NK-92 treated with Interleukin-12 subunit alpha and Interleukin-12 subunit beta, amount 100 ng/mL, for 24 hours (cell line): ENCODE measurements at regions not wholly inside any gene's neighbourhood (a gene's known extent, or its start where the extent isn't known, plus 50 kb on each side); places are given as distances from the start of the nearest gene placed in this dataset.
A peak's percentile ranks its signal among the peaks of the same experiment; 100 is the strongest.

Experiments used
- DNase-seq: peaks from one replicate; lab custom pipeline; 2025; lab: John Stamatoyannopoulos, UW

DNA sequence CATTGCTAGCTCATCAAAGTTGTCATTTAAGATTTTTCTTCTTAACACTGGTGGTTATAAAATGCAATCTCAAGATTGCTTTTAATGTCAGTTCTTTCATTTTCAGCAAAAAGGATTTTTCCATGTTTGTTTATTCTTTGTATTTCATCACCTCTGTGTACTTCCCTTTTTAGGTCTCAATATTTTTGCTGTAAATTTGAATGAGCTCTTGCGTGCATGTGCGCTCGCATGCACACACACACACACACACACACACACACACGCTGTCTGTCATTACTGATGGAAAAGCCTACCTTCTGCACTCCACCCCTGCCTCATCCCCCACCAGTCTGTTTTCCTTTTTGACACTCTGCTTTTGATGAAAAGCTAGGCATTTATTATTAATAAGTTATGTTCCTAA is 85.3 kb upstream of the FYN start:
- no peak for DNase-seq

DNA sequence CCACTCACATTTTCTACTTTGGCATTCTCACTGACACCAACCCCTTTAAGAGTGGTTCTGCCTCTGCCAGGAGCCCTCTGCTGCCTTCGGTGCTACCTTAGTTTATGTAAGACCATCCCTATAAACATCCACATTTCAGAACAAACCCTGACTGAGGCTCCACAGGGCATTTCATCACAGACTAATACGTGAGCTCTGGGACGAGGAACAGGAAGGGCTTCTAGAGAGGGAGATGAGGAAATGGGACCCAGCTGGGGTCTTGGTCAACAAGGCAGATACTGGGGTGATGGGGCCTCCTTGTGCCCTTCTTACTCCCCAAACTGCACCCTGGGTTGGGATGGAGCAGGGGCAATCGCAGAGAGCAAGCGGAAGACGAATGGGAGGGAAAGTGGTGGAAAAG is 86.5 kb upstream of the FYN start:
- DNase-seq, result no peak

DNA sequence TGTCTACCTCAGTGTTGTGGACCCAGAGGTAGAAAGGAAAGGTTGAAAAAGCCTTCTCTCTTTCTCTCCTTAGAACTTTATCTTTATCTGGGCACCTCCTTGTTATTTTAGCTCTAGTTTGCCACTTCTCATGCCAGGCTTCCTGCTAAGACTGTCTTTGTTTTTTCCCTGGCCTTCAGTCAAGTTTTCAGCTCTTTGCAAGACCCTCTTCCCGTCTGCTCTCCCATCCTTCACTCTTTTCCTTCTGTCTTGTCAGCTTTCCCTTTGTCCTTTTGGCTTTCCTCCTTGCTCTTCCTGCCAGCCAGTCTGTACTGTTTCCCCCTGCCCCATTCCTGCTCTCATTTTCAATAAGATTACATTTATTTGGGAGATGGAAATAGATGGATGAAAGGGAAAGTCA is 86.8 kb upstream of the CCN6 start:
- no peak for DNase-seq

DNA sequence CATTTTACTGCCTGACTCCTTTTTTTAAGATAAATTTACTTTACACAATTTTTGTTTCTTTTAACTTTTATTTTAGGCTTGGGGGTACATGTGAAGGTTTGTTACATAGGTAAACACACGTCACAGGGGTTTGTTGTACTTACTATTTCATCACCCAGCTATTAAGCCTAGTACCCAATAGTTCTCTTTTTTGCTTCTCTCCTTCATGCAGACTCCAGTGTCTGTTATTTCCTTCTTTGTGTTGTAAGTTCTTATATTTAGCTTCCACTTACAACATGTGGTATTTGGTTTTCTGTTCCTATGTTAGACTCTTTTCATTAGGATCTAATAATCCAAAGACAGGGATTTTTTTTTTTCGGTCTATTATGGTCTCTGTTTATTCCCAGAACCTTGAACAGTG is 83.5 kb upstream of the CCN6 start:
- no peak for DNase-seq

DNA sequence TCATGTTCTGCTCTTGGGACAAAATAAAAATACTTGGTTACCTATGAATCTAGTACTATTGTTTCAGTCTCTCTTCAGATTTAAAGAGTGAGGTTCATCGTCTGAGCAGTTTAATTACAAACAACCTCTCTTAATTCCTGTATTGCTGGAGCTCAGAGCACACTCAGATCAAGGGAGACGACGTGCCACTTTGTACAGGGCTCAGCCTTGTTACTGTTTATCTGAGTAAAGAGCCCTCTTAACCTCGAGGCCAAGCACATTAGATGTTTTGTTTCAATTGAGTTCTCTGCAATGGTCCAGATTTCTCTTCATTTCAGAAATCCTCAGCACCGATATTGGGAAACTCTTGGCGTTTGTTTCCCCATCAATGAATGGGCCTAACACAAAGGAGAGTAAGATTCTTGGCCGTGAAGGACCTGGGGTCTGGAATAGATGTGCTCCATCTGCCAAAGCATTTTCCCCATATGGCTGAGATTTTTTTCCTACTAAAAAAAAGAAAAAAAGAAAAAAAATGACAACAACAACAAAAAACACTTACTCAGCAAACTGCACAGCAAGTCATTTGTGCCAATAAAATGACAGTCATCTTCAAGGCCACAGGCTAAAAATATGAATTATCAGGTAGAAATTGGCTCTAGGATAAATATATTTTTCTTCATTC is 82.6 kb upstream of the CCN6 start:
- DNase-seq, result no peak

DNA sequence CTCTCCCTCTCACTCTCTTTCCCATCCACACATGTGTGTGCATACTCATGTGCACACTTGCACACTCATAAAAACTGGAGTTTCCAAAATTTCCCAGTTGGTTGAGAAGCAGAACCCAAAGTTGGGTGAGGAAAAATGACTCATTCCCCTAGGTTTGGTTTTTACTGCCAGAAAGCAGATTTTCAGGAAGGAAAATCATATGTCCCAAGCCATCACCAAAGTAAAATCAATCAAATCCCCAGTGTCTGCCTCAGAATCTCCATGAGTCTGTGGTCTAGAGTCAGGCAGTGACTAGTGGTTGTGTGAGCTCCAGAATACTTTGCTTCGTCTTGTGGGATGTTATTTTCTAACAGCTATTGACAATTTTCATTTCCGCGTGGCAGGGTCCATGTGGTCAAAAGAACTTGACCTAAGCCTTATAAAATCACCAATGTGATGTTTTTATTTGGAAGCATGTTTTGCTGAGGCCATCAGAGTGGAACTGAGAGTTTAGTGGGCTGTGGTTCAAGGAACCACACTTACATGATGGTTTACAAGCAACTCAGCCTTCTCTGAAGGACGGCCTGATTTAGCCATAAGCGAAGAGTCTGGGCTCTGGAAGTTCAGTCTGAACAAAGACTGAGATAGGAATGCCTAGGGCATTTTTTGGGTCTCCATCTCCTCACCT is 81.9 kb upstream of the CCN6 start:
- DNase-seq, result no peak

DNA sequence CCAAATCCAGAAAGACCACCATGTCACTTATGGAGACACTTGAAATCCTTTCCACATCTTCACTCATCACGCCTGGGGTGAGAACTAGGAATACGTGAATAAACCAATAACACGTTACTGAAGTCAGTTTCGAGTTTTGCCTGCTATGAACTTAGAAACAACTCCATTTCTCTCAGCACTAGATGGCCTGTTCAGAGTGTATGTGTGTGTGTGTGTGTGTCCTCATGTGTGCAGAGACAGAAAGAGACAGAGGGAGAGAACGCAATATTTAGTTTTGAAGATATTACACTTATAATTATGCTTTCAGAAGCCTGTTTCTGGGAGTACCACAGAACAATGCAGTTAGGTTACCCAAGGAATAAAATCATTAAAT is 81.2 kb upstream of the CCN6 start:
- no peak for DNase-seq

DNA sequence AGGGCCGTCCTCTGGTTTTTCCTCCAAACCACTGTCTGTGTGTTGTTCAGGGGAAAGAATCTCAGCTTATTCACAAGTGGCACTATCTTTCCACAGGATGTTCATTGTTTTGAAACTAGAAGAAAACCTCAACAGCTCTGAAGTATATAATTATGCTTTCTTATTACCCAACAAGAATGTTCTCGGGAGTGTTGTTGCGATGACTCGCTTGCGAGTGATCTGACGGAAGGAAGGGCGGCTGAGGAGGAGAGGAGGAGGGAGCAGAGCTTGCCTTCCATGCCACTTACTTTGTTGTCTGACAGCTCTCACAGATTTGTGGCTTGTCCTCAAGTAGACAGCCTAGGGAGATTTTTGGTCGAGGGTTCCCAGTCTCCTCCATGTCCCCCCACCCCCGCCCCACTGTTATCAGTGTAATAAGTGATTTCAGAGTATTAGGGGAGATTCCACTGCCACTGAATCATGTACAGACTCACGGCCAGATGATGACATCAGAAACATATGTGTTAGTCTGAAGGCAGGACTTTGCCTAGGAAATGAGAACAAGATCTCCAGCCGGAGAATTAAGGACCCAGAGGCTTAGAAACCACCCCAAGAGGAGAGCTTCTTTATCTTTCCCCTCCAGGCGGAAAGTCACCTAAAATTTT is 80.7 kb upstream of the CCN6 start:
- peak; percentile 30 for DNase-seq

DNA sequence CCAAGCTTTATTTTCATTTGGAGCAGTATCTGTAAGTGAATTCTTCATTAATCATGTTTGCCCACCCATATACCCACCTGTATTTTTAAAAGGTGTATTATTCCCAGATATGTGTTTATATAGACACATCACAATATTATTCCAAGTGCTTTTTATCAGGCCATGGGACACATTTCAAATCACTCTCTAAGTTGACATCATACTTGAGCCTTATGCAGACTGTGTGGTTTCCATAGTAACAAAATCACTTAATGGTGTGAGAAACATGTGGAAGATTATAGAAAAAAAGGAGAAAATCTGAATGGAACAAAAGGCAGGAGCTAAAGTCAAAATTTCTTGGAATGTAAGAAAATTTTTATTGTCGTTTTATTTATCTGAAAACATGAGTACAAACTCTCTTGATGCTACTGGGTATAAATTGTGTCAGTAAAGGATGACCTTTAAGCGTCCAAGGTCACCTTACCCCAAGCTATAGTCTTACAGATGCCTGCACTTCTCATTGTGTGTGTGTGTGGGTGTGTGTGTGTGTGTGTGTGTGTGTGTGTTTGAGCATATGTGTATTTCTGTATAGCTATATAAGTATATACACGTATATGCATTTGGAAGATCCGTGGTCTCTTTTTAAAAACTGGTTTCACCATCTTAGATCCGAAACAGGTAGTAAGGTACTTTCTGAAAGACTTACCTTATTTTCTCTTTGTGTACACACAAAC is 79.8 kb upstream of the CCN6 start:
- no peak for DNase-seq

DNA sequence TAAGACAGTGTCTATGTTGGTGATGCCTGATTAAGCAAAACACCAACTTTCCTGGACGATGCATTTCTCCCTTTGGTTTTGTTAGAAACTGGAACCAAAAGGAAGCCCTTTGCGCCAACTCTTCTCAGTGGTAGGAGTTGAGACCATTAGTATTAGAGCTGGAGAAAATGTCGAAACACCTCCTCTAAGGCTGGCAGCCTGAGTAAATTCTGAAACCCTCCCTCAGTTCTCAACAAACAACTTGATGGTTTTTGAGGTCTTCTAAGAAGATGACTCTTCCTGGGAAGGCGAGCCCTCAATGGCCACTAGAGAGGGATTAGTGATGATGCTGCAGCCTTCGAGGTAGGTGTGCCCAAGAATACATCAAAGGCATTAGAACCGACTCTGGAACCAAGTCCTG is 78.4 kb upstream of the CCN6 start:
- DNase-seq, result no peak

DNA sequence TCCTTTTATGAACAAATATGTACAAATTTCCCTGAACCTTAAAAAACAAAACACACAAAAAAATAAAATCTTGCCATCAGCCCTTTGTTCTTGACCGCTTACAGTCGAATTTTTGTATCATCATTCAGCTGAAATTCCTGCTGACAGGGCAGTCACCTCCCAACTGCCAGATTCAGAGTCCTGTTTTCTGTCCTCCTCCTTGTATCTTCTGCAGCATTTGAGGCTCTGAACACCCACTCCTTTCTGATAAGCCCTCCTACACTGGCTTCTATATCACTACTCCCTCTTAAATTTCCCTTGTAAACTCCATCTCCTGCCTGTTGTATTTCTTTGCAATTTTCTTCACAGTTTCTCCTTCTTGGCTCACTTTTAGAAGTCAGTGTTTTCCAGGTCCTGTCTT is 77.8 kb upstream of the CCN6 start:
- no peak for DNase-seq

DNA sequence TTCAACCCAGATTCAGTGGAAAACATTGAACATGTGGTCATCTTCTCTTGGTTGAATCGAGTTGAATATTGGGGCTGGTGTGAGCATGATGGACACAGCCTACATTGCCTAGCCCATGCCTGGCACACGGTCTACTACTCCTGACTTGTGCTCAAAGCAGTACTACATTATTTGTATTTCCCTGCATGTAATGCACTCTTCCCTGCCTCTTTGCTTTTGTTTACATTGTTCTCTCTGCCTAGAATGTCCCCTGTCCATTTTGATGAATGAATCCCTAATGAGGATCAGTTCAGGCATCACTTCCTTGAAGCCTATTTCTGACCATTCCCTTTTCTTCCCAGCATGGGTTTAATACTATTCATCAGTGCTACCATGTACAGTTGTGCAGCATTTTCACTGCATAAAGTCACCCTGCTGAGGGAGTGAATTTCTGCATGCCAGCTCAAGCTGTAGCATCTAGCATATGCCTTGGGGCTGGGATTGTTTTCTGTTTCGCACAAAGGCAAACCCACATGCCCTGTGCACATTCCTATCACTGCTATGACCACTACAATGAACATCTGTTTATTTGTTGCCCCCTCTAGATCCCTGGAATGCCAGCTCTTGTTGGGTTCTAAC is 75.3 kb upstream of the CCN6 start:
- DNase-seq, result no peak

DNA sequence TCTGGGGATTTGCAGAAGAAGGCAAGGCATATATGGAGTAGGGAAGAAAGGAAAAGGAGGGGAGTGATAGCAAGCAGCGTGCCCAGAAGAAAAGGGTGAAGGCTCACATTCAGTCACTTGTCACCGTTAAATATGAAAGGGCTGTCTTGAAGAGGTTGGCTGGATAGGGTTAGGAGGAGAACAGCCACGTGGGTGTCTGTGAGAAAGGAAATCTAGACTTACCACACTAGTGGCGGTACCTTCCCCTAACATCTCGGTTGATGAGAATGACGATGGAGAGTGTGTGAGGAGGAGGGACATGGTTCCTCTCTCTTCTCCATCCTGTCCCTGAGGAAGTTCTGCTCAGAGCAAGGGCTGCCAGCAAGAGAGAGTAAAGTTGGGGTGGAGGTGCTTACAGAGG is 74.3 kb upstream of the CCN6 start:
- no peak for DNase-seq

DNA sequence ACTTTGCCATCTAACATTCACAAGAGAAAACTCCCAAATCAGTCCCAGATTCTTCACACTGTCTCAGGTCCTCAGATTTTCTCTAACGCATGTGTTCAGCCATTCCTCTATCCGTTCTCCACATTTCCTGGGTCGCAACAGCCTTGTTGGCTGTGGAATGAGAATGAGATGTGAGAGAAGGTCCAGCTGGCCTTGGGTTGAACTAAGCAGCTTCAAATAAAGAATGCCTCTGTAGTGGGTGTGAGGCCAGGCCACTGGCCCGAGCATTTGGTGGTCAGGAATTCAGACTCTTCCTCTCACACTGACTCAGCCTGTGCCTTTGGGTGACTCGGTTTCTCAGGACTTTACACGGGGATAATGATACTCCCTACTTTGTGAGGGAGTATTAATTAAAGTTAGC is 73.8 kb upstream of the CCN6 start:
- DNase-seq, result no peak

DNA sequence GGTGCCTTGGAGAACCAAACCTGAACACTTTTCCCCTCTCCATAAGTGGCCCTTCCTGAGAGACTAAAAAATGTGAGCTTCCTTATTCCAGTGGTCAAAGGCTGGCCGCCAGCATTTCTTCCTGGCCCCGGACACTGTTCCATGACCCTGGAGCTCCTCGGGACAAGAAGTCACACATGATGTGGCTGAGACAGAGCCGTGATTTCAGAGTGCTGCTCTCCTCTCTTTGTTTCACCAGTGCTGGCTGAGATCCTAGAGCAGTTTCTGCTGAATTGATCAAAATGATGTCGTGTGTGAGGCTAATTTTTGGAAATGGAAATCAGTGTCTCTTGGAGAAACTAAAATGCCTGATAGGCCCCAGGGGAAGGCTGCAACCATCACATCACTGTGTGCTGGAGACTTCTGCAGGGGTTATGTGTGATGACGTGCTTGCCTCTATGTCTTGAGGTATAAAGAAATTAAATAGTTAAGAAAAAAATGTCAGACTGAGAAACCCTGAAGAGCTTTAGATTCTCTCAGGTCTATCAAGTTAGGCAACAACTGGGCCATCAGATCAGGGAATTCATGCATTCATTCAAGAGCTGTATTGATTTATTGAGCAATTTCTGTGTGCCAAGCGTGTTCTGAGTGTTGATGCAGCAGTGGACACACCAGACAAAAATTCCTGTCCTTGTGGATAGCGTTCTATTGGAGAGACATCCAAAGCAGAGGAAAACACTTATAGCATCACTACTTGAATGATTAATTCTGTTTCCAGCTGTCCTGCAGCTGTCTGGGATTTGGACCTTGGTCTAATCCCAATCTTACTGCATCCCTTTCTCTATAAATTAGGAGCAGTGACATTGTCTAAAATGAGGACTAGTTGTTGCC is 72.7 kb upstream of the CCN6 start:
- no peak for DNase-seq

DNA sequence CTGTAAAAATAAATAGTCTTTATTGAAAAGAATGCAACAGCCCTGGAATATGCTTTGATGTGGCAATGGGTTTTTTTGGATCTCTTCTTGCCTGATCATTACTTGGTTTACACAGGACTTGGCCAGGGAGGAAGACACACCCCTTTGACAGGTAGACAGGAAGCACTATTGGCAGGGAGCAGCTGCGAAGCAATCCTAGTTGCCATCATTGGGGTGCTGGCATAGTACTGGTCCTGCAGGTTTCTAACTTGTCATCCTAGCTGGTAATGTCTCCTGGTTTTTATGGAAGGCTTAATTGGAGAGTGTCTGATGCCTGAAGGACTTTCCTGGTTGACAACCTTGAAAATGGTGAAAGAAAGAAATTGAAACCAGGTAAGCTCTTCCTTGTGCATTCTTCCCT is 71.2 kb upstream of the CCN6 start:
- DNase-seq, result no peak

DNA sequence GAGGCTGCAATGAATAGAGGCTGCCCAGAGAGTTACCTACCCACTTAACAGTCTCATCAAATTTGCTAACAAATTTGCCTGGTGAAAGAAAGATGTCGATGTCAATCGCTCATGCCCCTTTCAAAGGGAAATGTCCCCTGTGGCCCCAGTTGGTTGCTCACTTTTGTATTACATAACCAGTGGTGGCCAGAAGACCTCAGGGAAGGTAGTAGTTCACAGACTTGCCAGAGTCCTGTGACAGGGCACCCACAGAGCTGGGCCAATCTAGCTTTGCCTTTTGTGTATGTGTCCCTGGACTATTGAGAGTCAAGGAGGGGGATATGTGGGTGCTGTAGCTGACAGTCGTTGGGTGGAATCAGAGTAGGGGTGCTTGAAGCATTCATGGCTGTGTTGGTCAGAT is 70.7 kb upstream of the CCN6 start:
- no peak for DNase-seq

DNA sequence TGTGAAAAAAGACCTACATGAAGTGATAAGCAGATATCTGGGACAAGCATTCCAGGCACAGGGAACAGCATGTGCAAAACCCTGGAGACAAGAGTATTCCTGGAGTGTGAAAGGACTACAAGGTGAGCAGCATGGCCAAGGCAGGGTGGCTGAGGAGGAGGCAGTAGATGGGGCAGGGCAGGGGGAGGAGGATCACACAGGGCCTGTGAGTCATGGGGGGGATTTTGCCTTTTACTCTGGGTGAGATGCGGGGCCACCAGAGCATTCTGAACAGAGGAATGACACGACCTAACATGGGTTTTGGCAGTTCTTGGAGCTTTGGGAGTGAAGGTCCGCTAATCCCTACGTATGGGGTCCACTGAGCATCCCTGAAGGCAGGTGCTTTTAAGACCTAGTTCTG is 69.8 kb upstream of the CCN6 start:
- DNase-seq, result no peak

DNA sequence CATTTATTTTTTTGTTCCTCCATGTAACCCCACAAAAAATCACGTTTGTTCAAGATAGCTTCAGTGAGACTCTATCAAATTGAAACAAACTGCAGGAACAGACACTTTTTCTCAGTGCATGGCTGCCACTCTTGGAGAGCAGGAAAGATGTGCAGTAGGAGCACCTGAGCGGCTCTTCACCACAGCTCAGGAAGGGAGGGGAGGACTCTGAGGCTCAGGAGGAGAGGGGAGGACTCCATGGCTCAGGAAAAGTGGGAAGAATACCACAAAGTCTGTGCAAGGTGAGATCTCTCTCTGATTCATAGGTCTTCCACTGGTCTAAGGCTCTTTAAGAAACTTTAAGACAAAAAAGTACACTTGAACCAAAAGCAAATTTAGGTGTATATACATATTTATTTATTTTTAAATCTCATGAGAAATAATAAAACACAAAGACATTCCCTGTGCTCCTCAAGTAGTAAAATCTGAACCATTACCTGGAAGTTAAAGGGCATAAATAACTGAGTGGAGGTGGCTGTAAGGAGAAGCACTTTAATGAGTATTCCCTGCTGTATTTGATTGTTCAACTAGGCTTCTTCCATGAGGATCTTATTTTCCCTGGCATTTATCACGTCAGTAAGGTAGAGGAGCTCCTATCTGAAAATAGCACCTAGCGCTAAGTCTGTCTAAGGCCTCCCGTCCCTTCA is 69.2 kb upstream of the CCN6 start:
- no peak for DNase-seq

DNA sequence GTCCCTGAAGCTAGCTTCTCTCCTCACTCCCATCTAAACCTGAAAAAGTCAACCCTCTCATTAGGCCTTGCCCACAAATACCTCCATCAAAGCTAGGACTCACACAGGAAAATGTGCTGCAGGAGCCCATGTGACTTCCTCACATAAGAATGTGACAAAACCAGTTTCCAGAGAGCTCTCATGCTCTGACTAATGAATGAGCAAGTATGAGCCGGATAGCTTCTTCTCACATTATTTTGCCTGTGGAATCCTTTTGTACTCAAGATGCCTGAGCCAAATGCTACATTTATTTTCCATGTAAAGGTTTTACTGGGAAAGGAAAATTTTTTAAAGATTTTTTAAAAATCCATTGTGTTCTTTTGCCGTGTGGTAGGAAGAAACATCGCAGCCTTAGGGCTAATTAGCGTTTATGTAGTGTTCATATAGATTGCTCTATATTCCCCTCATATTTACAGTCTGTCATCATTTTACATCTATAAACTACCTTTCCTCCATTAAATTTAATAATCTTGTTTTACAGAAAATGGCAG is 68.6 kb upstream of the CCN6 start:
- no peak for DNase-seq

DNA sequence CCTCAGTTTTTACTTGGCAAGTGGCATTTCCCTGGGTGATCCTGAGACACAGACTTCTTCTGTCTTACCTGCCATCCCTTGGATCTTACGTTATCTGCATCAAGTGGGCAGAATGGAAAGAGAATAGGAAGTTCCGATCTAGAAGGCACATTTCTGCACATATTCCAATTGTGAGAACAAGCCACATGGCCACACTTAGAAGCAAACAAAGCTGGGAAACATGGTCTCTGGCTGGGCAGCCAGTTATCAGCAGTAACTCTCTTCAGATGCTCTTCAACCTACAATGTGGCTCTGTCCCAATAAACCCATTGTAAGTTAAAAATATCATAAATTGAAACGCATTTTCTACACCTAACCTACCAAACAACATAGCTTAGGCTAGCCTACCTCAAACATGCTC is 67.3 kb upstream of the CCN6 start:
- no peak for DNase-seq
